ENCODE measurements at regions not wholly inside any gene's neighbourhood (a gene's known extent, or its start where the extent isn't known, plus 50 kb on each side); places are given as distances from the start of the nearest gene placed in this dataset.
"Not testable (repeated sequence)": the region's sequence is repeated elsewhere in the genome, so short reads cannot be mapped to it uniquely, and the experiment has no call there.

DNA sequence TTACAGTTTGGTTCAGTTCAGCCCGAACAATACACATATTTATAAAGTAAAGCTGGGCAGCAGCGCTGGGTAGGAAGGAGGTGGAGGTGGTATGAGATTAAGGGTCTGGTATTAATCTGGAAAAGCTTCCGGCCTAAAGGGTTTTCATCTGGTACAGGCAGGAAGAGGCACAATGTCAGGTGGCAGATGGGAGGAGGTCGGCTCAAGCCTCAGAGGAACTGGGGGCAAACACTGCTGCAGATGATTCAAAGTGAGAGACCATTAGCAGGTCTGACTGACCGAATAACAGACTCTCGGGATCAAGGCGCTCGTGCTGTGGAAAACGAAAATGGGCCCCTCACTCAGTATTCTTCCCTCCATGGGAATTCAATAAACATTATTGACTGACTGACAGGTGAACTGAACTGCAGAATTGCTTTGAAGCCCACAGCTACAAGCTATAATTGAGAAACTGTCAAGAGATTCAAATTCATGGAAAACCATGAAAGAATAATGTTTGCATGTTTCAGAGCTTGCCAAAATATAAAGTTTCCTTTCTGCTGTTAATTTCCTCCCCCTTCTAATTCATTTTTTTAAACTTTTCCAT, 75.3 kb downstream of the TMEM167A start:
- DNase-seq: no peak

DNA sequence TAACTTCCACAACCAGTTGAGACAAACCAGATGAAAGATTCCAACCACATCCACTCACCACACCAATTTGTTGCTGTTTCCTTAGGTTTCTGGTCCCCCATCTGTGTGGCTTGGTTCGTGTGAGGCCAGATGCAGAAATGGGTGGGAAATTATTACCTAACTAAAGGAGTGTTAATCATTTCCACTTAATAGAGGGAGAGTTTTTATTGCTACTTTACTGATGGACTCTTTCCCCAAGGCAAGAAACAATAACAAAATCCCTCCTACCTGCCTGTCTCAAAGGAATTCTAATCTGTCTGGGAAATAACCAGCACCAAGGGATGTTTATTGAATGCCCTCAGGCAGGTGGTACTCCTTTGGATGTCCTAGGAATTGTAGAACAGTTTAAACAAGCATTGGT, 76.3 kb downstream of the TMEM167A start:
- DNase-seq: no peak

DNA sequence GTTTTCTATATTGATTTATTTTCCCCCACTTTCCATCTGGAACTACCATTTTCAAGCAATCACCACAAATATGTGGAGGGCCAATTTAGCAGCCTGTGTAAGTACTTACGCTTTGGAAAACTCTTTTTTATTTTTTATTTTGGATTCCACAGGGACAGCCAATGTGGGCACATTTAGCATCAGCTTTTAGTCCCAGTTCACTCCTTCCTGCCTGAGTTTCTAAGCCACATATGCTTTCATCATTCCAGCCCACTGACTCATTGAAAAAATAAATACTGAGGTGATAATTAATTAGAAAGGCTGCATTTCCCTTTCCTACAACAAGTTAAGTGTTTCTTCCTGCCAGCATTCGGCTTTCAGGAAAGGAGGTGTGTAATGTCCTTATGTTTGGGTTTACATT, 76.8 kb downstream of the TMEM167A start:
- DNase-seq: peak in 2 of 3 donors; percentile 21 to 35

DNA sequence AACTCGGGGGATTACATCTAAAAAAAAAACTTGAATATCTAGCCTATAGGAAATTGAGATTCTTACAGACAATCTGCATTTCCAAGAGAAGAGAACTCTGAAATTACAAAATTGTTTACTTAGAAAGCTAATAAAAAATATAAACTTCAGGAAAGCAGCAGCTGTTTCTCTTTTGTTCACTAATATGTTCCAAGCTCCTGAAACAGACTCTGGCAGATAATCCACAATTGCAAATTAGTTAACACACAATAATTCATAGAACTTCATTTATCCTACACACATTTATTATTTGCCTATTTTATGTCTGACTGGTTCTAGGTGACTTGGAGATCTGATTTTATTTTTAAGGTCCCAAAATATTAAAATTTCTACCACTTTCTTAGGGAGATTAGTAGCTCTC, 83.8 kb downstream of the TMEM167A start:
- no peak for DNase-seq

DNA sequence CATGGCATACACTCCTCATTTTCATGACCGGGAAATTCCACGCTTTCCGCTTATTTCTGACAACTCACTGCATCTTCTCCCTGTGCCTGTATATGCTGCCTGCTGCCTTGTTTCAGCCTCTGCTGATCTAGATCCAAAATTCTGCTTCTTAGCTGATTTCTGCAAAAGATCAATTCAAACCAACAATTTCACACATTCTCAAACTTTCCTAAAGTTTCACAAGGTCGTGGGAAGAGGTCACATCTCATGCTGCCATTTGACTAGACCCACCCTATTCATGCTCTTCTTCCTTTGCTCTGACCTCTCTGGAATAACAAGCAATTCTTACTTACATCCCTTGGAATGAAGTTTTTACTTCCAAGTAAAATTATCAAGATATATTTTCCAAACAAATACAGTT, 84.5 kb downstream of the TMEM167A start:
- peak; percentile 24 to 56 (median 29) for DNase-seq

DNA sequence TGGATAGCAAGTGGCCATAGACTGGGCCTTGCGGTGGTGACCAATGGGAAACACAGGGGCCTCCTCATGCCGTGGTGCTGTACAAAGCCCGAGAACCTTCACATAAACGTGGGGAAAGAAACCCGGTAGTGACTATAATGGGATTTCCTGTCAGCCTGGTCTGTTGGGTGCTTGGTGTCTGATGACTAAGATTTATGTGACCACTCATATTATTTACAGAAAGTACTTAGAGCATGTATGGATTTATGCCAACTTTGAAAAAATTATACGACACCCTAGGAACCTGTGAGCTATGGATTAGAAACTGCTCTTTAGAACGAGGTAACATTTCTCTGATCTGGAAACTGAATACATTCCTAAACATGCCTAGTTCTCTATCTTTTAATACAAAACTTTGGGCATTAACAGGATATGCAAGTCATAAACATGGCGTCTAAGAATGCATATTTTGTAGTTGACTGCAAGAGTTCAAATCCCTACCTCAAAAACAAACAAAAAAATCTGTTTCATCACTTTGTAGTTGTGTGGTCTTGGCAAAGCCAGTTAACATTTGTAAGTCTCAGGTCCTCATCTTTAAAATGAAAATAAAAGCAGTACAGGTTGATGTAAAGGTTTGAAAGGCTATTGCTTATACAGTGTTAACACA, 85.4 kb downstream of the TMEM167A start:
- no peak for DNase-seq

DNA sequence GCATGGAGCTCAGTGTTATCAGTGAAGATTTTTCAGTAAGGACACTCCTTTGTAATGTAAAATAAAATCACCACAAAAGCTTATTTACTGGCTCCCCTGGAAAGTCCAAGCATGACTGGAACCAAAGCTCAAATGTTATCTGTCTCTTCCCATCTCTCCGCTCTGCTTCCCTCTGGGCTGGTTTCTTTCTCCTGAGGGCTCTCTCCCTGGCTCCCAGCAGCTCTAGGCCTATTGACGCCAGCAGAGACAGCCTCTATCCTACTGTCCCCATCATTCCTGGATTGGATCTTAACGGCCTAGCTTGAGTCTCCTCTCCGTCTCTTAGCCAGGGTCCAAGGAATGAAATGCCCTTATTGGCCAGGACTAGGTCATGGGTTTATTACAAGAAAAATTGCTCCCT, 86.1 kb downstream of the TMEM167A start:
- DNase-seq: no peak

DNA sequence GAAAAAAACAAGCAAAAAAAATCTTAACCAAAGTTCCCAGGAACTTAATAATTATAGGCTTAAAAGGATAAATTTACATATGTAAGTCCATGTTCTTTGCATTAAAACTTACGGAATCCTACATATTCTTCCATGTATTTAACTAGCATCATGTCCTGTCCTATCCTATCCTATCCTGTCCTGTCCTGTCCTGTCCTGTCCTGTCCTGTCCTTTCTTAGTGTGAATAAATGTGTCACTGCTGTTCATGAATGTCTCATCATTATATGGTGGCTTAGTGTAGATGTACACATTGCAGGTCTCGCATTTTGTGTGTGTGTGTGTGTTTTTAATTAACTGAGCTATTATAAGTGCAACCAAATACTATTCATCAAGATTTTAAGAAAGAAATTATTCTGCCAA, 90.0 kb downstream of the TMEM167A start:
- no peak for DNase-seq

DNA sequence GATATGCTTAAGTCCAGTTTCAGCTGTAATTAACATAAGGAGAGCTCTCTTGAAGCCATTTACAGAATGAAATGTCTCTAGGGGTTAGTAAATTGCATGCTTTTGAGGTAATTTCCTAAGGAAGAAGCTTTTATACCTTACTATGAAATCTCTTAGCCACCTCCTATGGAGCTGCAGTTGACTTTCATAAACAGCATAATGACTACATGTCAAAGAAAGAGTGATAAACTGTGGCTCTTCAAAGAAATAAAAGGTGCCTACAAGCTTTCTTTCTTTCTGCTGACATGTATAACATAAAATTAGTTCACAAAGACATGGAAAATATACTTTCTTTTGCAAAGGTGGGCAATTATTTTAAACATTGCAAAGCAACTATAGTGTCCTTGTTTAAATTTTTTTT, 90.8 kb downstream of the TMEM167A start:
- no peak for DNase-seq

DNA sequence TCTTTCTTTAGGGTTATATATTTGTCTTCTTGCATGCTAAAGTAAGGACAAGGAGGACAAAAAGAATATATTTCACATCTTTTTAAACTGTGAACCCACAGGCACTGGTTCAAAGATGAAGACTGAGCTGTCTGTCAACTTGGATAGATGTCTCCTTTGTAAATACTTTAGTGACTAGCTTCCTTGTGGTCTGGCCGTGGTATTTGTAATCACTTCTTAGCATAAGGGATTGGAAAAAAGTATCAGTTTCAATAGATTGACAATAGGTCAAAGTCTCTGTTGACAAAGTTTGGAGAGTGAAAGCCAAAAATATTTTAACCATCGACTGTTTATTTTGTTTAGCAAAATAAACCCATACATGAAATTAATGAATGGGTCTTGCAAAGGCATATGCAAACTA, 91.4 kb downstream of the TMEM167A start:
- DNase-seq: no peak

DNA sequence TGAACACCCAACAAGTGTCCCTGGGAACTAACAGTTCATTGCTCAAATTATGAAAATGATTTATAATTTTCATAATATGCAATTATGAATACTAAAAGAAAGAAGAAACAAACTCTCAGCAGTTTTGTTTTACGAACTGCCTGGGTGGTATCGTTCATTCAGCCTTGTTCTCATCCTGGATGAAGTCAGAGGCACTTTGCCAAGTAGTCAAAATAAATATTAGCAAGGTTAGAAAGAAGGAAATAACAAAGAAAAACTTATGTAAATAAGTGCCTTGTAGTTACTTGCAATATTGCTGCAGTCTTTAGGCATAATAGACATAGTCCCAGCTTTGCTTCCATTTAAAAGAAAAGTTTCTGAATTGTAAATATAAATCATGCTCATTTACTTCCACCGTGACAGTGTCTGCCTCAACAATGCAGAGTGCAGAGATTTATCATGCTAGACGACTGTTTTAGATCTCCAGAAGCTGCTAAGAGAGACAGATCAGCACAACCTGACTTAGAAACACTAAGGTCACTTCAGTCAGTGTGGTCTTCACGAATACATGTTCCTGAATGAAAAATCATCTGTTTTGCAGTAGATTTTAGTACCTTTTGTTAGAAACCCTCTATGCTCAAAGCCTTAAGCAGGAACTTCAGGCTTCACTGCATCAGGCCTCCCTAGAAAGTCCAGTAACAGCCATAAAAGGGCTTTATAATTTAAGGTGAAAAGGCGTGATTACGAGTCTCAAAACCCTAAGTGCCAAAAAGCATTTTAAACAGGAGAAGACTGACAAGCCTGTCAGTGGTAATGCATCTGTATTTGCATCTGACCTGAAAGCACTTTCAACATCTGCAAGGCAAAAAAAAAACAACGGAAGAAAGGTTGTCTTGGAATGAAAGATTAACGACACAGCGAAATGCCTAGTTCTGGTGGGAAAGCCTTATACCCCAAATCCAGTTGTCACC, 92.1 kb downstream of the TMEM167A start:
- no peak for DNase-seq

DNA sequence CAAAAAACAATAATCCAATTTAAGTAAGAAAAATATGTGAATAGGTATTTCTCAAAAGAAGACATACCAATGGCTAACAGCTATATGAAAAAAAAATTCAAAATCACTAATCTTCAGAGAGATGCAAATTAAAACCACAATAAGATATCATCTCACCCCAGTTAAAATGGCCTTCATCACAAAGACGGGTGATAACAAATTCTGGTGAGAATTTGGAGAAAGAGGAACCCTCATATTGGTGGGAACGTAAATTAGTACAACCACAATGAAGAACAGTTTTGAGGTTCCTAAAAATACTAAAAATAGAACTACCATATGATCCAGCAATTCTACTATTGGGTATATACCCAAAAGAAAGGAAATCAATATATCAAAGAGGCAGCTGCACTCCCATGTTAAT, 94.3 kb downstream of the TMEM167A start:
- no peak for DNase-seq

DNA sequence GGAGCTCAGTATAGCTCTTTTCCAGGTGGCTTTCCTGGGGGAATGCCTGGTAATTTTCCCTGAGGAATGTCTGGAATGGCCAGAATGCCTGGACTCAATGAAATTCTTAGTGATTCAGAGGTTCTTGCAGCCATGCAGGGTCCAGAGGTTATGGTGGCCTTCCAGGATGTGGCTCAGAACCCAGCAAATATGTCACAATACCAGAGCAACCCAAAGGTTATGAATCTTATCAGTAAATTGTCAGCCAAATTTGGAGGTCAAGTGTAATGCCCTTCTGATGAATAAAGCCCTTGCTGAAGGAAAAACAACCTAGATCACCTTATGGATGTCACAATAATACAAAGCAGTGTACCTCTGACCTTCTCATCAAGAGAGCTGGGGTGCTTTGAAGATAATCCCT, 100.3 kb downstream of the TMEM167A start:
- not testable (repeated sequence) for DNase-seq

DNA sequence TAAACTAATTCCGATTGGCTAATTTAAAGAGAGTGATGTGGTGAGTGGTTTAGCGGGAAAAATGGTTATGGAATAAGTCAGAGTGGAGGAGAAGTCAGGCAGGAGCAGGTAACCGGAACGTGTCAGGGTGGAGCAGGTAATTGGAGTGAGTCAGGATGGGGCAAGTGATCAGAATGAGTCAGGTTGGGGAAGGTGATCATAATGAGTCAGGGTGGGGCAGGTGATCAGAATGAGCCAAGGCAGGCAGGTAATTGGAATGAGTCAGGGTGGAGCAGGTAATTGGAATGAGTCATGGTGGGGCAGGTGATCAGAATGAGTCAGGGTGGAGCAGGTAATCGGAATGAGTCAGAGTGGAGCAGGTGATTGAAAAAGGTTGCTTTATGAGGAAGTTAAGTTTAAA, 101.4 kb downstream of the TMEM167A start:
- DNase-seq: no peak

DNA sequence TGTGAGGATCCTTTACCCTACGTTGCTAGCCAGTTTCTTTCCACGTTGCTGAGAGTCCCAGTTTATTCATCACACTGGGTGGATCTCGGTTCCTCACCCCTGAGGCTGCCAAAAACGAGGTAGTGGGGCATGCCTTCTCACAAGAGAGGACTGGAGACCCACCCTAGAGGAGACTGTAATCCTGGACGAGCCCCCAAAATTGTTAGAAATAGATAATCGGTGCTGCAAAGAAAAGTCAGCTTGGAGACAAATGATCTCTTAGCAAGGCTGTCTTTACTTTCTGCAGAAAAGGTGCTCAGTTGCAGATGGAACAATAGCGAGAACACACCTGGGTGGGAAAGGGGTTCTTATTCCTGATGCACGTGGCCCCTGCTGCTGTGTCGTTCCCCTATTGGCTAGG, 101.8 kb downstream of the TMEM167A start:
- no peak for DNase-seq

DNA sequence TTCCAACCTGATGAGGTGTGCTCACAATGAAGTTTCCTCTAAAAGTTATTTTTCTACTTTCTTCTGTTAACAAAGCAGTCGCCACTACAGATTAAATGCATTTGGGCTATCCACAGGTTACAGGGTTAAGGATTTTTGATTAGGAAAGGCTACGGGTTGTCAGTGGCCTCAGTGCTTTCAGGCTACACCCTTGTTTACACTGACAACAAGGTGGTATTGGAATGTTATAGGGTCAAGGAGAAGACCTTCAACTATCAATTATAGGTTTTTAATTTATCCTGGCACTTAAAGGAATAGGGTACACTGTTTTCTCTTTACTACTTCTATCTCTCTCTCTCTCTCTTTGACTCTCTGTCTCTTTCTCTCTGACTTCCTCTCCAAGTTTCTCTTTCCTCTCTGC, 102.8 kb downstream of the TMEM167A start:
- not testable (repeated sequence) for DNase-seq

DNA sequence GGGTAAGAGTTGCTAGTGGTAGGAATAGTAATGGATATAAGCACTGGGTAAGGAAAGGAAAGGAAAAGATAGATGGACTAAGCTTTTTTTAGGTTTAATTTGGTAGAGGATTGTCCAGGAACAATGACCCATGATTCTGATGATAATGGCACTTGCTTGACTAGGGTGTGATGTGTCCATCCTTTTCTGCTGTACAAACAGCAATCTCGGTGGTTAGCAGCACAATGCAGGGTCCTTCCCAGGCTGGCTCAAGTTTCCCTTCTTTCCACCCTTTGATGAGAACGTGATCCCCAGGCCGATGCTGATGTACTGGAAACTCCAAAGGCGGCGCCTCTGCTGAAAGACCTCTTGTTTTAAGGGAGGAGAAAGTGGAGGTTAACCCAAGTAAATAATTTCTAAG, 105.3 kb downstream of the TMEM167A start:
- no peak for DNase-seq

DNA sequence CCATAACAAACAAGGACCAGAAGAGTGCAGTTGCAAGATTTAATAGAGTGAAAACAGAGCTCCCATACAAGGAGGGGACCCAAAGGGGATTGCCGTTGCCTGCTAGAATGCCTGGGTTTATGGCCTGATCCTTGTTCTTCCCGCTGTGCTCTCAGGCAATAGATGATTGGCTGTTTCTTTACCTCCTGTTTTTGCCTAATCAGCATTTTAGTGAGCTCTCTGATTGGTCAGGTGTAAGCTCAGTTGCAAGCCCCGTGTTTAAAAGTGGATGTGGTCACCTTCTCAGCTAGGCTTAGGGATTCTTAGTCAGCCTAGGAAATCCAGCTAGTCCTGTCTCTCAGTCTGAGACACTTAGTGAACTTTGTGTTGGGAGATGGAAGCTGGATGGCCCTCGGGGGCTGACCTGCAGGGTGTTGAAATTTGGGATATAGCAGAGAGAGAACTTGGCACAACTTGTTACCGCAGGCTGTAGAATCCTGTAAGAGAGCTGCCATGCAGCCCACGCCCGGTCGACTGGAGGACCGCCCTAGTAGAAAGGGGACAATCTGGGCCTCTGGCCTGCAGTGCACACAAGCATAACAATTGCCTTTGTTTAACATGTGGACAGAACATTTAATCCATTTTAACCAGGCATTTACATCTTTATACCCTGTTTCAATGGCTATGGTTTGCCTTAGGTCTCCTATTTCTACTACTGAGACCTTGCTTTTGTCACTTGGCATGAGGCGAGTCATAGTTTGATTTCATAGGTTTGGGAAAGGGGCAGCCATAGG, 106.0 kb downstream of the TMEM167A start:
- DNase-seq: not testable (repeated sequence)

DNA sequence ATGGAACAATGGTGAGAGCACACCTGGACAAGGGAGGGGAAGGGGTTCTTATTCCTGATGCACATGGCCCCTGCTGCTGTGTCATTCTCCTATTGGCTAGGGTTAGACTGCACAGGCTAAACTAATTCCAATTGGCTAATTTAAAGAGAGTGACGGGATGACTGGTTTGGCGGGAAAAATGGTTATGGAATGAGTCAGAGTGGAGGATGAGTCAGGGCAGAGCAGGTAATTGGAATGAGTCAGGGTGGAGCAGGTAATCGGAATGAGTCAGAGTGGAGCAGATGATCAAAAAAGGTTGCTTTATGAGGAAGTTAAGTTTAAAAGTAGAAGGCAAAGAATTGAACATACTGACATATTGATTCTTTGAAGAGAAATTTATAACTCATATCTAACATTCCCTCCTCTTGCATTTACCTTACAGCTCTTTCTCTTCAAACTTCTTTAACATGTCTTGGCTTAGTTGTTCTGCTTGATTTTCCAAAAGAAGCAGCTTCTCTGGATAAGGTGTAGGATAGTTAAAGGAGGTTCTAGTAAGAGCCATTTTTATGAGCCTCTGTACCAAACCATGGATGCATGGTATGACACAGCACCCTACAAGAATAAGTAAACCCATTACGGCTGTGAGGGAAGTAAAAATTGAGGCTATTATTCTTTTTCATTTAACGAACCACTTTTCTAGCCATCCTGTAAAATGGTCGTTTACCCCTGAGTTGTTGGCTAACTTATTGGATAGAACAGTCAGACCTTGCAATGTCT, 107.8 kb downstream of the TMEM167A start:
- DNase-seq: not testable (repeated sequence)

DNA sequence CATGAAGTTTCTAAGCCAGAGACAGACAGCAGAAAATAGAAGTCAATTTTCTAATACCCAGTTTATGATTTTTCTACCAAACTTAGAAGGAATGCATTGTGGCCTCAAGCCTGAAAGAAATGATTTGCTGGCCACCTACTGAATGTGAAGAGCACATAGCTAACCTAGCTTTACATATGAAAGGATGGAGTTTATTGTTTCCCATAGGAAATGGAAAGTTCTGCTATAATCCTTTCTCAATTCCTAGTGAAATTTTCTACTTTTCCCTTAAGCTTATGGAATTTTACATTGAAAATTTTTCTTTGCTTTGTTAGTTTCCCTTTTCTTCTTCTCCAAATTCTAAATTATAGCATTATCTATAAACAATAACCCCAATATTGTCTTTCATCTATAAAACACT, 110.1 kb downstream of the TMEM167A start:
- DNase-seq: no peak

DNA sequence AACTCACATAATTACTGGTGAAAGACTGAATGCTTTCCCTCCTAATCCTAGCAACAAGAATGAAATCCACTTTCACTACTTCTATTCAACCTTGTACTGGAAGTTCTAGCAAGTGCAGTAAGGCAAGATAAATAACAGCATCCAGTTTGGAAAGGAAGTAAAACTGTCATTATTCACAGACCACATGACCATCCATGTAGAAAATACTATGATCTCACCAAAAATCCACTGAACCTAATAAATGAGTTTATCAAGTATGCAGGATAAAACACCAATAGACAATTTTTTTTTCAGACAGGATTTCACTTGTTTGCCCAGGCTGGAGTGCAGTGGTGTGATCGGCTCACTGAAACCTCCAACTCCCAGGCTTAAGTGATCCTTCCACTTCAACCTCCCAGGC, 117.7 kb downstream of the TMEM167A start:
- DNase-seq: no peak
